ENCODE measurements at regions not wholly inside any gene's neighbourhood (a gene's known extent, or its start where the extent isn't known, plus 50 kb on each side); places are given as distances from the start of the nearest gene placed in this dataset.

GRCh38 chr3:152943645-152944044 lies 108.7 kb downstream of the P2RY1 start:
- intact Hi-C loops (cut with micrococcal nuclease) = no loop called here
- Mint-ChIP-seq H3K4me1 (ENCODE audit: low read depth) (no peaks in the 10 kb centered on the region), H3K27ac (no peak overlapping the region), H3K36me3 (ENCODE audit: low read depth) (no peaks in the 10 kb centered on the region), H3K27me3 (no peaks in the 10 kb centered on the region), H3K4me3 (no peak overlapping the region), H3K9me3 (no peaks in the 10 kb centered on the region)
- TF ChIP-seq, protein P1, sequence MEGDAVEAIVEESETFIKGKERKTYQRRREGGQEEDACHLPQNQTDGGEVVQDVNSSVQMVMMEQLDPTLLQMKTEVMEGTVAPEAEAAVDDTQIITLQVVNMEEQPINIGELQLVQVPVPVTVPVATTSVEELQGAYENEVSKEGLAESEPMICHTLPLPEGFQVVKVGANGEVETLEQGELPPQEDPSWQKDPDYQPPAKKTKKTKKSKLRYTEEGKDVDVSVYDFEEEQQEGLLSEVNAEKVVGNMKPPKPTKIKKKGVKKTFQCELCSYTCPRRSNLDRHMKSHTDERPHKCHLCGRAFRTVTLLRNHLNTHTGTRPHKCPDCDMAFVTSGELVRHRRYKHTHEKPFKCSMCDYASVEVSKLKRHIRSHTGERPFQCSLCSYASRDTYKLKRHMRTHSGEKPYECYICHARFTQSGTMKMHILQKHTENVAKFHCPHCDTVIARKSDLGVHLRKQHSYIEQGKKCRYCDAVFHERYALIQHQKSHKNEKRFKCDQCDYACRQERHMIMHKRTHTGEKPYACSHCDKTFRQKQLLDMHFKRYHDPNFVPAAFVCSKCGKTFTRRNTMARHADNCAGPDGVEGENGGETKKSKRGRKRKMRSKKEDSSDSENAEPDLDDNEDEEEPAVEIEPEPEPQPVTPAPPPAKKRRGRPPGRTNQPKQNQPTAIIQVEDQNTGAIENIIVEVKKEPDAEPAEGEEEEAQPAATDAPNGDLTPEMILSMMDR (IDR thresholded peaks at IDR 0.05) = no peak
- ATAC-seq = no peak
- CTCF ChIA-PET = no interaction called here
- POLR2A ChIA-PET = no interaction called here
- no peak for DNase-seq

- Mint-ChIP-seq H3K9me3 (no peaks in the 10 kb centered on the region), H3K36me3 (ENCODE audit: low read depth) (no peaks in the 10 kb centered on the region), H3K4me1 (ENCODE audit: low read depth) (no peaks in the 10 kb centered on the region), H3K27me3 (no peaks in the 10 kb centered on the region), H3K4me3 (no peak overlapping the region), H3K27ac (no peak overlapping the region)
- ChIA-PET POLR2A (no interaction called here), CTCF (no interaction called here)
- TF ChIP-seq, protein P1 (IDR thresholded peaks at IDR 0.05) = no peak
- DNase-seq = no peak
- no peak for ATAC-seq
- intact Hi-C loops (cut with micrococcal nuclease) = no loop called here
Observed at GRCh38 chr3:152944671-152945070, 109.7 kb downstream of the P2RY1 start.

GRCh38 chr3:152945556-152945955 lies 110.6 kb downstream of the P2RY1 start:
- Mint-ChIP-seq H3K27ac (no peak overlapping the region), H3K4me1 (ENCODE audit: low read depth) (no peaks in the 10 kb centered on the region), H3K36me3 (ENCODE audit: low read depth) (no peaks in the 10 kb centered on the region), H3K27me3 (no peaks in the 10 kb centered on the region), H3K4me3 (no peak overlapping the region), H3K9me3 (no peaks in the 10 kb centered on the region)
- intact Hi-C loops (cut with micrococcal nuclease) = no loop called here
- POLR2A ChIA-PET = no interaction called here
- ATAC-seq (no peak), DNase-seq (no peak)
- TF ChIP-seq, protein P1 (IDR thresholded peaks at IDR 0.05) = no peak
- CTCF ChIA-PET = no interaction called here

DNA sequence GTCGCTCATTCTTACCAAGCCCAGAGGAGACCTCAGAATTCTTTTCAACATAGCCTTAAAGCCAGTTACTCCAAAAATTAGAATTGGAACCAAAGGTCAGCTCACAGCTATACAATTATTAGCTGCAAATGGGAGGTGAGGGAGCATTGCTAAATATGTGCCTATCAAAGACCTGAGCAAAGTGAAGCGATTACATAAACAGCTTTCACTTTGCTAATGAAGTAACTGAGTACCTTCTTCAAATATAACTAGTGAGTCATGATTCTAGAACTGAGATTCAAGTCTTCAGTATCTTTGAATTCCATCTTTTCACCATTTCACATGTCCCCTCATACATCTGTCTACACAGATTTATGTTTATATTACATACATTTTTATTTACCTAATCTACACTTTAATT lies 122.6 kb downstream of the P2RY1 start:
- Mint-ChIP-seq H3K27me3 (no peaks in the 10 kb centered on the region), H3K4me1 (ENCODE audit: low read depth) (no peaks in the 10 kb centered on the region), H3K9me3 (no peaks in the 10 kb centered on the region), H3K4me3 (no peak overlapping the region), H3K27ac (no peak overlapping the region), H3K36me3 (ENCODE audit: low read depth) (no peaks in the 10 kb centered on the region)
- DNase-seq (no peak), ATAC-seq (no peak)
- intact Hi-C loops (cut with micrococcal nuclease) = no loop called here
- CTCF ChIA-PET = interaction anchor here (1.0 kb wide), 1 partner anchor 10 kb away, joined by 4 read pairs; no protein-coding TSS in a partner anchor
- TF ChIP-seq, protein P1 (IDR thresholded peaks at IDR 0.05) = no peak
- POLR2A ChIA-PET = no interaction called here

DNA sequence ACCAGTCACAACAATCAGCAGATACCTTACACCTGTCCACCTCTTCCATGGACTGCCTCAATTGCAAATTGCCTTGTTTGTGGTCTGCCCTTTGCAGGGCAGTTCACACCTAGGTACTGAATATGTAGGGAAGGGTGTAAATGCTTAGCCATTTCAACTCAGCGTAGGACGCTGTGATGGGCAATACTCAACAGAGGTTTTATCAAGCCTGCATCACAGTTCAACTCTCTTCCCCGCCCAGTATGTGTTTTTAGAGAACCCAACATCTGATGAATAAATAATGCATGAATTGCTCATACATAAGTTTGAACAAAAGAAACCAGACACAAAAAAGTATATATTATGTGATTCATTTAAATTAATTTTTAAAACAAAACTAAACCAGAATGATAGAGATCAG lies 124.4 kb downstream of the P2RY1 start:
- no peaks in the 10 kb centered on the region for H3K27me3 Mint-ChIP-seq
- H3K36me3 Mint-ChIP-seq (ENCODE audit: low read depth) = no peaks in the 10 kb centered on the region
- H3K4me1 Mint-ChIP-seq (ENCODE audit: low read depth) = no peaks in the 10 kb centered on the region
- DNase-seq = no peak
- TF ChIP-seq, protein P1 (IDR thresholded peaks at IDR 0.05) = no peak
- no peak for ATAC-seq
- POLR2A ChIA-PET = no interaction called here
- no peak overlapping the region for H3K4me3 Mint-ChIP-seq
- intact Hi-C loops (cut with micrococcal nuclease) = no loop called here
- no peaks in the 10 kb centered on the region for H3K9me3 Mint-ChIP-seq
- CTCF ChIA-PET = no interaction called here
- no peak overlapping the region for H3K27ac Mint-ChIP-seq

All from activated CD8-positive, alpha-beta T cell treated with anti-CD3 and anti-CD28 coated beads for 36 hours (primary cell).